ENCODE measurements at regions not wholly inside any gene's neighbourhood (a gene's known extent, or its start where the extent isn't known, plus 50 kb on each side); places are given as distances from the start of the nearest gene placed in this dataset.
A peak's percentile ranks its signal among the peaks of the same experiment; 100 is the strongest.

DNA sequence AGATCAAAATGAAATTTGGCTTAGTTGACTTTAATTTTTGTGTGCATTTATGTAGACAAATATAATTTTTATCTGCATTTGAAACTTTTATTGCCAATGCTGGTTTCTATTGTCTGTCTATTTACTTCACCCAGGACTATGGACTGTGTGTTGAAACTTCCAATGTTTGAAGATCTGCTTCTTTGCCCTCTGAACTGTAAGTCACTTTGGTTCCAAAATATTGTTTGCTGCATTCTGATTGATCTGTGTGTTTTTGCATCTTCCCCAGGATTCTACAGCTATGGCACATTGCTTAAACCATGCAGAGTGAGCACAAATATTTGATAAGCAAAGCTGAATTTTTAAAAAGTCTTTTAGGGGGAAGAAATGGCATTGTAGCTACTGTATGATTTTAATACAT is 131.0 kb upstream of the SOX5 start (continued):
- TF ChIP-seq, protein P1, sequence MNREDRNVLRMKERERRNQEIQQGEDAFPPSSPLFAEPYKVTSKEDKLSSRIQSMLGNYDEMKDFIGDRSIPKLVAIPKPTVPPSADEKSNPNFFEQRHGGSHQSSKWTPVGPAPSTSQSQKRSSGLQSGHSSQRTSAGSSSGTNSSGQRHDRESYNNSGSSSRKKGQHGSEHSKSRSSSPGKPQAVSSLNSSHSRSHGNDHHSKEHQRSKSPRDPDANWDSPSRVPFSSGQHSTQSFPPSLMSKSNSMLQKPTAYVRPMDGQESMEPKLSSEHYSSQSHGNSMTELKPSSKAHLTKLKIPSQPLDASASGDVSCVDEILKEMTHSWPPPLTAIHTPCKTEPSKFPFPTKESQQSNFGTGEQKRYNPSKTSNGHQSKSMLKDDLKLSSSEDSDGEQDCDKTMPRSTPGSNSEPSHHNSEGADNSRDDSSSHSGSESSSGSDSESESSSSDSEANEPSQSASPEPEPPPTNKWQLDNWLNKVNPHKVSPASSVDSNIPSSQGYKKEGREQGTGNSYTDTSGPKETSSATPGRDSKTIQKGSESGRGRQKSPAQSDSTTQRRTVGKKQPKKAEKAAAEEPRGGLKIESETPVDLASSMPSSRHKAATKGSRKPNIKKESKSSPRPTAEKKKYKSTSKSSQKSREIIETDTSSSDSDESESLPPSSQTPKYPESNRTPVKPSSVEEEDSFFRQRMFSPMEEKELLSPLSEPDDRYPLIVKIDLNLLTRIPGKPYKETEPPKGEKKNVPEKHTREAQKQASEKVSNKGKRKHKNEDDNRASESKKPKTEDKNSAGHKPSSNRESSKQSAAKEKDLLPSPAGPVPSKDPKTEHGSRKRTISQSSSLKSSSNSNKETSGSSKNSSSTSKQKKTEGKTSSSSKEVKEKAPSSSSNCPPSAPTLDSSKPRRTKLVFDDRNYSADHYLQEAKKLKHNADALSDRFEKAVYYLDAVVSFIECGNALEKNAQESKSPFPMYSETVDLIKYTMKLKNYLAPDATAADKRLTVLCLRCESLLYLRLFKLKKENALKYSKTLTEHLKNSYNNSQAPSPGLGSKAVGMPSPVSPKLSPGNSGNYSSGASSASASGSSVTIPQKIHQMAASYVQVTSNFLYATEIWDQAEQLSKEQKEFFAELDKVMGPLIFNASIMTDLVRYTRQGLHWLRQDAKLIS (CRISPR knock-in tag; IDR thresholded peaks at IDR 0.05), result no peak
- TF ChIP-seq POLR2A (IDR thresholded peaks at IDR 0.05; ENCODE audit: insufficient read depth in 1 of 2, low read depth in 2 of 2, low read length in 2 of 2) (no peak), ZNF138 (CRISPR knock-in tag; IDR thresholded peaks at IDR 0.05; ENCODE audit: low read depth) (no peak), ZNF280D (CRISPR knock-in tag; IDR thresholded peaks at IDR 0.05) (no peak), ZFP37 (CRISPR knock-in tag; IDR thresholded peaks at IDR 0.05; ENCODE audit: borderline replicate concordance) (no peak), ZNF550 (CRISPR knock-in tag; IDR thresholded peaks at IDR 0.05; ENCODE audit: borderline replicate concordance) (no peak), ZNF703 (CRISPR knock-in tag; IDR thresholded peaks at IDR 0.05; ENCODE audit: borderline replicate concordance) (no peak), POLR2AphosphoS2 (IDR thresholded peaks at IDR 0.05; ENCODE audit: low read depth, low read length) (no peak), TBX2 (CRISPR knock-in tag; IDR thresholded peaks at IDR 0.05; ENCODE audit: borderline replicate concordance) (no peak), KLF16 (CRISPR knock-in tag; IDR thresholded peaks at IDR 0.05) (peak in 1 of 2 experiments; percentile 68; a peak in 1 of 4 replicates), CENPBD1 (CRISPR knock-in tag; IDR thresholded peaks at IDR 0.05; ENCODE audit: borderline replicate concordance, low read depth) (no peak), HNF1B (CRISPR knock-in tag; IDR thresholded peaks at IDR 0.05) (no peak), NR3C1 (CRISPR knock-in tag; IDR thresholded peaks at IDR 0.05) (no peak), CENPT (CRISPR knock-in tag; IDR thresholded peaks at IDR 0.05; ENCODE audit: low read depth) (no peak), HDAC6 (IDR thresholded peaks at IDR 0.05; ENCODE audit: low read depth, low read length) (no peak), KLF9 (CRISPR knock-in tag; IDR thresholded peaks at IDR 0.05; ENCODE audit: low read depth) (0 out of 2 replicates have a peak, but pooled peaks have one; percentile 35), SNAPC2 (CRISPR knock-in tag; IDR thresholded peaks at IDR 0.05) (no peak)
- TF ChIP-seq, protein P2, sequence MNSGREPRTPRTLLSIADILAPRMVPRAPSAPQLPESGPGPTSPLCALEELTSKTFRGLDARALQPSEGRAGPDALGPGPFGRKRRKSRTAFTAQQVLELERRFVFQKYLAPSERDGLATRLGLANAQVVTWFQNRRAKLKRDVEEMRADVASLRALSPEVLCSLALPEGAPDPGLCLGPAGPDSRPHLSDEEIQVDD (CRISPR knock-in tag; IDR thresholded peaks at IDR 0.05; ENCODE audit: borderline replicate concordance), result no peak
- TF ChIP-seq, protein P3, sequence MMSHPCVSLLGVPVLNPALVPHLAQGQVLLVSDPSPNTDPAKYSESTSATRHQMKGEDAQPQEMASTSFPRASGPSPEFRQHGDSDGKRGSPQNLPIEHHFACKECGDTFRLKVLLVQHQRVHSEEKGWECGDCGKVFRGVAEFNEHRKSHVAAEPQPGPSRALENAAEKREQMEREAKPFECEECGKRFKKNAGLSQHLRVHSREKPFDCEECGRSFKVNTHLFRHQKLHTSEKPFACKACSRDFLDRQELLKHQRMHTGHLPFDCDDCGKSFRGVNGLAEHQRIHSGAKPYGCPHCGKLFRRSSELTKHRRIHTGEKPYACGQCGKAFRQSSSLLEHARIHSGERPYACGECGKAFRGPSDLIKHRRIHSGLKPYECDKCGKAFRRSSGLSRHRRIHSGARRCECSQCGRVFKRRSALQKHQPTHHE (CRISPR knock-in tag; IDR thresholded peaks at IDR 0.05; ENCODE audit: borderline replicate concordance), result no peak

Data from HepG2 (cell line).